ENCODE measurements at regions not wholly inside any gene's neighbourhood (a gene's known extent, or its start where the extent isn't known, plus 50 kb on each side); places are given as distances from the start of the nearest gene placed in this dataset.

GRCh38 chr1:10906866-10907519, 105.5 kb upstream of the TARDBP start:
- no peak for TF ChIP-seq CTCF (IDR thresholded peaks at IDR 0.05; ENCODE audit: low read depth, low read length)
- no peak for DNase-seq (ENCODE audit: extremely low read depth, low read depth)

- no peak for TF ChIP-seq CTCF (IDR thresholded peaks at IDR 0.05; ENCODE audit: low read depth, low read length)
- DNase-seq (ENCODE audit: extremely low read depth, low read depth) = no peak
These were observed 104.2 kb upstream of the TARDBP start for GRCh38 chr1:10908266-10908665.

DNA sequence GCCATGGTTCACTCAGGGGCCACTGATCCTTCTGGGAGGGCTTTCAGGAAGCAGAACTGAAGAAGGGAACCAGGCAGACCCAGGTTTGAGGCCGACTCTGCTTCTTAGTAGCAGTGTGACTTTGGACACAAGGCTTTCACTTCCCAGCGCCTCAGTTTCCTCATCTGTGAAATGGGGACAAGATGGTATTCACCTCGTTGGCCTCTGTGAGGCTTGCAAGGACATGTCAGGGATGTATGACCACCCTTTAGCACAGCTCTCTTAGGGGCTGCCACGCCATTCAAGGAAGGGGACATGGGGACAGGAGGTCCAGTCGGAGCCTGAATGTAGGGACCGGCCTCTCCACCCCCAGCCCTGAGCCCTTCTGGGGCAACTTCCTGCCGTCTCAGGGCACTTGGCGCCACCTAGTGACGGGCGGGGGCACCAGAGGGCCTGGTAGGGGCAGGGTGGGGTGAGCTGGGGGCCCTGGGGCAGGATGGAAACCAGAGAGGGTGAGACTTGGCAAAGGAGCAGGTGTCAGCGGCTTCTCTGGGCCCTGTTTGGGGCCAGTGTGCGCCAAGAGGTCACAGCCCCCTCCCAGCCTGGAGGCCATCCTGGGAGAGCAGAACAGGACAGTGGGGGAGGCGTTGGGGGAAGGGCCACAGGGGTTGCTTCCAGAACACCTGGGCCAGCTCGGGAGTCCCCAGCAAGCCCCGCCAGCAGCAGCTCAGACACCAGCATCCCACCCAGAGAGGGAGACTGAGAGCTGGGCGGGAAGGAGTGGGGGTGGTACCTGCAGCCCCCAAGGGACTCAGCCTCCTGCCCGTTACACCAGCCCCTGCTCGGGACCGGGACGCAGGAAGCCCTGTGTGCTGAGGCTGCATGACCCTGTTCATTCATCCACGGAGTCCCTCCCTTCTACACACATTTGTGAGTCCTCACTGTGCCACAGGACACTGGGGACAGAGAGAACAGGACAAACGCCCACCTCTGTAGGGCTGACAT, 102.5 kb upstream of the TARDBP start:
- no peak for DNase-seq (ENCODE audit: extremely low read depth, low read depth)
- peak; percentile 21 for TF ChIP-seq CTCF (IDR thresholded peaks at IDR 0.05; ENCODE audit: low read depth, low read length)

- no peak for TF ChIP-seq CTCF (IDR thresholded peaks at IDR 0.05; ENCODE audit: low read depth, low read length)
- DNase-seq (ENCODE audit: extremely low read depth, low read depth) = no peak
These were observed 101.6 kb upstream of the TARDBP start for GRCh38 chr1:10910681-10911489.

DNA sequence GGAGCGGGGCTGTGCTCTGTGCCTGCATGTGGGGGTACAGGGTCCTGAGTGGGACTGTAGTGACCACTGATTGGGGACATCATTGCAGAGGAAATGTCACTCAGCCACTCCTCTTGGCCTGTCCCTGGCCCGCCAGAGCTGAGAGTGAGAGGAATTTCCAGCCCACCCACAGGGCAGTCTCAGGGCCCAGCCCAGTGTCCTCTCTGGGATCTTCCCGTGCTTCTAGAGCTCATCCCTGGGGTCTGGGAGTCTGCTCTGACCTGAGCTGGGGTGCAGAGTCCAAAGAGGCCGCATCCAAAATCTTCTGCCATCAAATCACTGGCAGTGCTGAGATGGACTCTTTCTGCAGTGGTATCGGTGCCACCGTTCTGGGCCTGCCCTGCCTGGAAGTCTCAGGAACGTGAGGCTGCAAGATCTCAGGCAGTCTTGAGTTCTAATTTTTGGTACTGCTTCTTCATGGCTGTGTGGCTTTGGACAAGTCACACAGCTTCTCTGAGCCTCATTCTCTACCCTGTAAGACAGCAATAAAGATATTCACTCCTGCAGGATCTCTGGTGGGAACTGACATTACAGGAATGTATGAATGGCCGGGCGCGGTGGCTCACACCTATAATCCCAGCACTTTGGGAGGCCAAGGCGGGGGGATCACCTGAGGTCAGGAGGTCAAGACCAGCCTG, 100.8 kb upstream of the TARDBP start:
- DNase-seq (ENCODE audit: extremely low read depth, low read depth) = no peak
- TF ChIP-seq CTCF (IDR thresholded peaks at IDR 0.05; ENCODE audit: low read depth, low read length) = no peak

- TF ChIP-seq CTCF (IDR thresholded peaks at IDR 0.05; ENCODE audit: low read depth, low read length) = no peak
- no peak for DNase-seq (ENCODE audit: extremely low read depth, low read depth)
These were observed 100.0 kb upstream of the TARDBP start for GRCh38 chr1:10912441-10912840.

All from AG09319 (cell line).